ENCODE measurements at regions not wholly inside any gene's neighbourhood (a gene's known extent, or its start where the extent isn't known, plus 50 kb on each side); places are given as distances from the start of the nearest gene placed in this dataset.

DNA sequence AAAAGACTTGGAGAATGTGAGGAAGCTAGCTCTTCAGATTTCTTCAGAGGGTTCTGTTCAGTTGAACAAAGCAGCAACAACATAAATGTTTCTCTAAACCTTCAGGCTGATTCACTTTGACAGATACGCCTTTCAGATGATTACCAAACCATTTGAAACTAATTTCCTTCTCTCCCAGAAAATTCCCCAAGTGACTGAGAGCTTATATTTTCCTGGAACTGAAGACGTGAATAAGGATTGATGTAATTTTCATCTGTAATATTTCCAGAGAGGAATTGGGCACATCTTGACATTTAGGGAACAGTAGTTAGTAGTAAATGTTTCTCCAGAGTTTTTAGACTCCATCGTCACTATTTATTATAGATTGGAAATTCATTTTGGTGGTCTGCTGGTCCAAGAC, 108.6 kb upstream of the AADACL2 start:
- Histone ChIP-seq H3K14ac (ENCODE audit: insufficient read length) (no peak overlapping the region), H3K9ac (replicated peaks in 1 of 4; ENCODE audit: extremely low read depth in 1 of 4, low read depth in 3 of 4, low read length in 3 of 4) (no peak overlapping the region), H2BK12ac (ENCODE audit: low read depth, low read length) (no peak overlapping the region), H3K4ac (replicated peaks; ENCODE audit: insufficient read length, low read depth, low read length) (no peak overlapping the region), H3K9me3 (ENCODE audit: insufficient read depth in 2 of 2, low read depth in 1 of 2, low read length in 1 of 2) (no peaks in the 10 kb centered on the region), H3K36me3 (ENCODE audit: control insufficient read depth in 2 of 4, insufficient read depth in 4 of 4, low read length in 3 of 4) (no peaks in the 10 kb centered on the region), H4K91ac (replicated peaks; ENCODE audit: insufficient read length, low read length) (no peak overlapping the region), H3K4me1 (replicated peaks in 1 of 4; ENCODE audit: control insufficient read depth in 3 of 4, insufficient read depth in 4 of 4, low read length in 3 of 4) (no peaks in the 10 kb centered on the region), H2AFZ (ENCODE audit: low read length) (0 out of 2 replicates have a peak overlapping the region, but pooled peaks have one; percentile 17), H2BK120ac (replicated peaks; ENCODE audit: low read depth, low read length) (no peak overlapping the region), H3K4me2 (ENCODE audit: insufficient read depth in 1 of 2, low read depth in 2 of 2, low read length in 2 of 2) (no peak overlapping the region), H3K4me3 (ENCODE audit: extremely low read depth in 1 of 4, insufficient read depth in 2 of 4, low read depth in 3 of 4, low read length in 4 of 4) (no peak overlapping the region), H3K27me3 (replicated peaks in 1 of 4; ENCODE audit: control insufficient read depth in 3 of 4, extremely low read depth in 1 of 4, insufficient read depth in 3 of 4, low read length in 3 of 4) (no peaks in the 10 kb centered on the region), H2BK5ac (ENCODE audit: low read depth, low read length) (no peak overlapping the region), H3K27ac (ENCODE audit: low read depth, low read length) (no peak overlapping the region), H3K18ac (ENCODE audit: extremely low read depth, low read length) (no peak overlapping the region), H4K8ac (ENCODE audit: extremely low read depth, insufficient read depth, low read length) (no peak overlapping the region), H4K5ac (ENCODE audit: insufficient read length, low read depth, low read length) (no peak overlapping the region), H3K56ac (replicated peaks; ENCODE audit: insufficient read length, low read depth, low read length) (no peak overlapping the region), H2BK15ac (ENCODE audit: low read length) (no peak overlapping the region), H4K20me1 (replicated peaks in 1 of 2; ENCODE audit: control insufficient read depth in 1 of 2, insufficient read depth in 2 of 2, low read length in 2 of 2) (no peaks in the 10 kb centered on the region), H3K23me2 (ENCODE audit: low read depth, low read length) (no peaks in the 10 kb centered on the region; the same call in 1 of the 2 replicates), H3K23ac (ENCODE audit: insufficient read length) (no peak overlapping the region), H3K79me2 (ENCODE audit: control insufficient read depth in 1 of 2, insufficient read depth in 2 of 2, low read length in 2 of 2) (no peaks in the 10 kb centered on the region), H2BK20ac (ENCODE audit: low read length) (no peak overlapping the region), H3K79me1 (ENCODE audit: low read depth, low read length) (no peaks in the 10 kb centered on the region), H2AK5ac (ENCODE audit: low read depth, low read length) (no peak overlapping the region)
- WGBS, 2 experiments (ENCODE audit: extremely low coverage in 1 of 2, insufficient coverage in 1 of 2, insufficient read length in 1 of 2, insufficient replicate concordance in 2 of 2, low coverage in 1 of 2, low lambda C conversion rate in 2 of 2, missing lambda C conversion rate in 1 of 2): 85% methylated on average over 3 of the region's 3 CpGs; no CpG with 5 or more reads in 1 of the 2 experiments
- CTCF ChIA-PET (ENCODE audit: partially characterized antibody): no interaction called here
- FAIRE-seq (no peak), DNase-seq (ENCODE audit: low read depth in 1 of 2, low spot score in 2 of 2) (no peak)
- TF ChIP-seq ASH2L (IDR thresholded peaks at IDR 0.05; ENCODE audit: low read length) (no peak), FOSL1 (IDR thresholded peaks at IDR 0.05; ENCODE audit: insufficient read depth, low read depth, low read length) (no peak), RFX5 (IDR thresholded peaks at IDR 0.05; ENCODE audit: borderline replicate concordance, low read depth, low read length) (no peak), GABPA (IDR thresholded peaks at IDR 0.05; ENCODE audit: borderline replicate concordance, insufficient read depth, low read length) (no peak)
- POLR2A ChIA-PET (ENCODE audit: partially characterized antibody): no interaction called here
